ENCODE measurements at regions not wholly inside any gene's neighbourhood (a gene's known extent, or its start where the extent isn't known, plus 50 kb on each side); places are given as distances from the start of the nearest gene placed in this dataset.

DNA sequence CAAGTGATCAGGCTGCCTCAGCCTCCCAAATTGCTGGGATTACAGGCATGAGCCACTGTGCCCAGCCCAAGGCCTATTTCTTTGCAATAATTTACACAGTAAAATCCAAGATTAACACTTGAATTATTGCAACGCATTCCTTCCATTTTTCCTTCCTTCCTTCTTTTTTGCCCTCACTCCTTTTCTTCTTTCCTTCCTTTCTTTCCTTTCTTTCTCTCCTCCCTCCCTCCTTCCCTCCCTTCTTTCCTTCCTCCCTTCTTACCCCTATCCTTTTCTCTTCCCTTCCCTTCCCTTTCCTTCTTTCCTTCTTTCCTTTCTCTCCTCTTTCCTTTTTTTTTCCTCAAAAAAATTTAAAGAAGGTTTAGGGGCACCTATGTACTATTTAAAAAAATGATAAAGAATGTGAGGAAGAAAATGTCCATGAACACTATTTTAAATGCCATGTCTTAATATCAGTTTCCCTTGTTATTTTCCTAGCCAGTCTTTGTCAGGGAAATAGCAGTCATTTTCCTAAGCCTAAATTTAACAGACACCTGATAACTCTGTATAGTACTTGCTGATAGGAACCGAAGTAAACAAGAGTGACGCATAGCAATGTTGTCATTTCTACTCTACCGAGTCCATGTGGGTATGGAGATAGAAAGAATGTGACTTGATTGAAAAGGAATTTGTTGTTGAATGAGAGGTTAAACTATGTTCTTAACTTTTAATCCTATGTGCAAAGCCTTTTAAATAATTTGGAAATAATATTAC, 79.8 kb upstream of the HMCN1 start:
- 91% methylated on average over 4 of the region's 4 CpGs for WGBS, 2 donors
- no peak overlapping the region for H3K4me3 ChIP-seq
- H3K9me3 ChIP-seq, result no peaks in the 10 kb centered on the region
- H3K27me3 ChIP-seq, result no peaks in the 10 kb centered on the region
- TF ChIP-seq, protein P1, sequence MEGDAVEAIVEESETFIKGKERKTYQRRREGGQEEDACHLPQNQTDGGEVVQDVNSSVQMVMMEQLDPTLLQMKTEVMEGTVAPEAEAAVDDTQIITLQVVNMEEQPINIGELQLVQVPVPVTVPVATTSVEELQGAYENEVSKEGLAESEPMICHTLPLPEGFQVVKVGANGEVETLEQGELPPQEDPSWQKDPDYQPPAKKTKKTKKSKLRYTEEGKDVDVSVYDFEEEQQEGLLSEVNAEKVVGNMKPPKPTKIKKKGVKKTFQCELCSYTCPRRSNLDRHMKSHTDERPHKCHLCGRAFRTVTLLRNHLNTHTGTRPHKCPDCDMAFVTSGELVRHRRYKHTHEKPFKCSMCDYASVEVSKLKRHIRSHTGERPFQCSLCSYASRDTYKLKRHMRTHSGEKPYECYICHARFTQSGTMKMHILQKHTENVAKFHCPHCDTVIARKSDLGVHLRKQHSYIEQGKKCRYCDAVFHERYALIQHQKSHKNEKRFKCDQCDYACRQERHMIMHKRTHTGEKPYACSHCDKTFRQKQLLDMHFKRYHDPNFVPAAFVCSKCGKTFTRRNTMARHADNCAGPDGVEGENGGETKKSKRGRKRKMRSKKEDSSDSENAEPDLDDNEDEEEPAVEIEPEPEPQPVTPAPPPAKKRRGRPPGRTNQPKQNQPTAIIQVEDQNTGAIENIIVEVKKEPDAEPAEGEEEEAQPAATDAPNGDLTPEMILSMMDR (IDR thresholded peaks at IDR 0.05), result no peak
- no peak for TF ChIP-seq POLR2A (IDR thresholded peaks at IDR 0.05)
- TF ChIP-seq EP300 (IDR thresholded peaks at IDR 0.05), result no peak
- no peak for TF ChIP-seq POLR2AphosphoS5 (IDR thresholded peaks at IDR 0.05)
- no peaks in the 10 kb centered on the region for H3K36me3 ChIP-seq
- no peak for DNase-seq
- no peaks in the 10 kb centered on the region for H3K4me1 ChIP-seq
- no peak overlapping the region for H3K27ac ChIP-seq
- intact Hi-C loops (cut with DNase I), result no loop called here

GRCh38 chr1:185653615-185654014, 80.6 kb upstream of the HMCN1 start:
- WGBS, 2 donors, result 81 to 91% methylated on average over 1 of the region's 1 CpG
- H3K4me3 ChIP-seq, result no peak overlapping the region
- no peak overlapping the region for H3K27ac ChIP-seq
- H3K9me3 ChIP-seq, result no peaks in the 10 kb centered on the region
- H3K4me1 ChIP-seq, result no peaks in the 10 kb centered on the region
- intact Hi-C loops (cut with DNase I), result no loop called here
- DNase-seq, result no peak
- H3K27me3 ChIP-seq, result no peaks in the 10 kb centered on the region
- H3K36me3 ChIP-seq, result no peaks in the 10 kb centered on the region
- TF ChIP-seq POLR2AphosphoS5 (IDR thresholded peaks at IDR 0.05) (no peak), POLR2A (IDR thresholded peaks at IDR 0.05) (no peak), EP300 (IDR thresholded peaks at IDR 0.05) (no peak)

DNA sequence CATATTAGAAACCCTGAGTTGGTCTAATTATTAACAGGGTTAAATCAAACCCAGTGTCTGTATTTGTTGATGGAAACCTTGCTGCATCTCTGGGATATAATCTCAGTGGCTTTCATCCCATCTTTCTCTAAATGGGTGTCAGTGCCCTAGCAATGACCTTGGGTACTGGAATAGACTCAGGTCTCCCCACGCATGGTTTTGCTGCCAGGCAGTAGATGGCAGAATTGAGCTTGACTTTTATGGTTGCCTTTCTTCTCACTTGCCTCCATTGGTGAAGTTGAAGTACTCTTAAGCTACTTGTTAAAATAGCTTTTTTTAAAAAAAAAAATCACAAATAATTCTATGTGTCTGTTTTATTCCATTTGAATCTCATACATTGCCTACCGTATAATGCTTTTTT, 81.8 kb upstream of the HMCN1 start:
- DNase-seq, result no peak
- Histone ChIP-seq H3K4me1 (no peaks in the 10 kb centered on the region), H3K27me3 (no peaks in the 10 kb centered on the region), H3K4me3 (no peak overlapping the region), H3K36me3 (no peaks in the 10 kb centered on the region), H3K27ac (no peak overlapping the region), H3K9me3 (no peaks in the 10 kb centered on the region)
- TF ChIP-seq POLR2A (IDR thresholded peaks at IDR 0.05), result no peak
- TF ChIP-seq EP300 (IDR thresholded peaks at IDR 0.05), result no peak
- no peak for TF ChIP-seq POLR2AphosphoS5 (IDR thresholded peaks at IDR 0.05)
- TF ChIP-seq, protein P1 (IDR thresholded peaks at IDR 0.05), result no peak
- WGBS, 2 donors, result 91 to 95% methylated on average over 2 of the region's 2 CpGs
- intact Hi-C loops (cut with DNase I), result no loop called here

DNA sequence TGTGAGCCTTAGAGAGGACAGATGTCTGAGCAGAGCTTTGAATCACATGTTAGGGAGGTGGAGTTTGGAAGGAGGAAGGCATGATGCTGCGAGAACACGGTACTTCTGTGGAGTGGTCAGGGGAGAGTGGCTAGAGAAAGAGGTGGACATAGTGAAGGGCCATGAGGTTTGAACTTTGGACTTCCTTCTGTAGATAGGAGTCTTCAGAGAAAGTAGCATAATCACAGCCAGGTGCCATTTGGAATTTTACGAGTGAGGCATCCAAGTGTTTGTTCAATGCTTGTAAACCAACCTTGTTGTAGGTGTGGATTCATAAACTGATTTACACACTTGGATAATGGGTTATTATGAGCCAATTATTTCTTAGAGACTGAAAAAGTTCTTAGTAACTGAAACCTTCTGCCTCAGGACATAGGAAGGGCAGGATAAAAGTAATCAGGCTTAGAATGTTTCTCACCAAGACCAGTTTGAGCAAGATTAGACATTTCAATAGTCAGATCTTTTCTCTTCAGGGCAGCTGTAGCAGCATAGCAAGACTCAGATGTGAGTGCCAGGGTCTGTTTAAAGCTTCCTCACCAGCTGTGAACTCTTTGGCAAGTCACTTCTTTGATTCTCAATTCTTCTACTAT, 83.5 kb upstream of the HMCN1 start:
- no peak for DNase-seq

More for the DNA sequence above, 83.5 kb upstream of the HMCN1 start:
- Histone ChIP-seq H3K27me3 (no peaks in the 10 kb centered on the region), H3K4me3 (no peak overlapping the region), H3K36me3 (no peaks in the 10 kb centered on the region), H3K27ac (no peak overlapping the region), H3K4me1 (peaks cover 0 to 13% (median 8%) of the 10 kb centered on the region in 4 donors), H3K9me3 (no peaks in the 10 kb centered on the region)
- 19 to 72% methylated on average over 3 of the region's 3 CpGs for WGBS, 2 donors
- intact Hi-C loops (cut with DNase I), result no loop called here
- TF ChIP-seq POLR2A (IDR thresholded peaks at IDR 0.05) (no peak), EP300 (IDR thresholded peaks at IDR 0.05) (no peak), POLR2AphosphoS5 (IDR thresholded peaks at IDR 0.05) (no peak)
- TF ChIP-seq, protein P1 (IDR thresholded peaks at IDR 0.05), result no peak

Measured in sigmoid colon (tissue), 6 donors.